ENCODE measurements at regions not wholly inside any gene's neighbourhood (a gene's known extent, or its start where the extent isn't known, plus 50 kb on each side); places are given as distances from the start of the nearest gene placed in this dataset.
"Not testable (repeated sequence)": the region's sequence is repeated elsewhere in the genome, so short reads cannot be mapped to it uniquely, and the experiment has no call there.

GRCh38 chr9:40928803-40929487 lies 199.5 kb downstream of the FOXD4L6 start:
- peaks cover 41 to 67% of the 10 kb centered on the region in 2 donors for H3K9me3 ChIP-seq (ENCODE audit: control insufficient read depth in 1 of 2, low read length in 2 of 2)
- H3K27ac ChIP-seq (ENCODE audit: low read length): no peak overlapping the region
- peak overlapping the region in 1 of 2 donors; percentile 14 for H3K4me3 ChIP-seq (ENCODE audit: low read depth in 1 of 2, low read length in 2 of 2)
- H3K36me3 ChIP-seq (ENCODE audit: control insufficient read depth in 1 of 2, insufficient read depth in 2 of 2, low read length in 2 of 2): no peaks in the 10 kb centered on the region
- H3K4me1 ChIP-seq (ENCODE audit: control insufficient read depth in 1 of 2, insufficient read depth in 2 of 2, low read length in 2 of 2): no peaks in the 10 kb centered on the region
- H3K27me3 ChIP-seq (ENCODE audit: low read depth, low read length): no peaks in the 10 kb centered on the region

GRCh38 chr9:40927851-40928802 lies 200.4 kb downstream of the FOXD4L6 start:
- Histone ChIP-seq H3K36me3 (ENCODE audit: control insufficient read depth in 1 of 2, insufficient read depth in 2 of 2, low read length in 2 of 2) (no peaks in the 10 kb centered on the region), H3K27me3 (ENCODE audit: low read depth, low read length) (no peaks in the 10 kb centered on the region), H3K9me3 (ENCODE audit: control insufficient read depth in 1 of 2, low read length in 2 of 2) (peaks cover 47 to 75% of the 10 kb centered on the region in 2 donors), H3K4me1 (ENCODE audit: control insufficient read depth in 1 of 2, insufficient read depth in 2 of 2, low read length in 2 of 2) (no peaks in the 10 kb centered on the region), H3K4me3 (ENCODE audit: low read depth in 1 of 2, low read length in 2 of 2) (peak overlapping the region in 1 of 2 donors; percentile 5), H3K27ac (ENCODE audit: low read length) (no peak overlapping the region)

GRCh38 chr9:40927260-40927631 lies 201.2 kb downstream of the FOXD4L6 start:
- H3K36me3 ChIP-seq (ENCODE audit: control insufficient read depth in 1 of 2, insufficient read depth in 2 of 2, low read length in 2 of 2): no peaks in the 10 kb centered on the region
- no peaks in the 10 kb centered on the region for H3K4me1 ChIP-seq (ENCODE audit: control insufficient read depth in 1 of 2, insufficient read depth in 2 of 2, low read length in 2 of 2)
- peak overlapping the region in 1 of 2 donors; percentile 5 for H3K4me3 ChIP-seq (ENCODE audit: low read depth in 1 of 2, low read length in 2 of 2)
- H3K9me3 ChIP-seq (ENCODE audit: control insufficient read depth in 1 of 2, low read length in 2 of 2): peaks cover 54 to 82% of the 10 kb centered on the region in 2 donors
- H3K27ac ChIP-seq (ENCODE audit: low read length): no peak overlapping the region
- H3K27me3 ChIP-seq (ENCODE audit: low read depth, low read length): no peaks in the 10 kb centered on the region

- Histone ChIP-seq H3K9me3 (ENCODE audit: control insufficient read depth in 1 of 2, low read length in 2 of 2) (peaks cover 54 to 85% of the 10 kb centered on the region in 2 donors), H3K36me3 (ENCODE audit: control insufficient read depth in 1 of 2, insufficient read depth in 2 of 2, low read length in 2 of 2) (no peaks in the 10 kb centered on the region), H3K4me3 (ENCODE audit: low read depth in 1 of 2, low read length in 2 of 2) (peak overlapping the region in 1 of 2 donors; percentile 5), H3K27me3 (ENCODE audit: low read depth, low read length) (no peaks in the 10 kb centered on the region), H3K27ac (ENCODE audit: low read length) (no peak overlapping the region), H3K4me1 (ENCODE audit: control insufficient read depth in 1 of 2, insufficient read depth in 2 of 2, low read length in 2 of 2) (no peaks in the 10 kb centered on the region)
Observed at GRCh38 chr9:40926404-40927259, 201.8 kb downstream of the FOXD4L6 start.

DNA sequence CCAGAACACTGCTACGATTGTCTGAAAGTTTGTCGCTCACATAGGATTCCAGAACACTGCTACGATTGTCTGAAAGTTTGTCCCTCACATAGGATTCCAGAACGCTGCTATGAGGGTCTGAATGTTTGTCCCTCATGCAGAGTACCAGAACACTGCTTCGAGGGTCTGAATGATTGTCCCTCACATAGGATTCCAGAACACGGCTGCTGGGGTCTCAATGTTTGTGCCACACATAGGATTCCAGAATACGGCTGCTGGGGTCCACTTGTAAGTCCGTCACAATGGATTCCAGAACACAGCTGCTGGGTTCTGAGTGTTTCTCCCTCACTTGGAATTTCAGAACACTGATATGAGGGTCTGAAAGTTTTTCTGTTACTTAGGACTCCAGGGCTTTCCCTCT lies 203.3 kb downstream of the FOXD4L6 start:
- peaks cover 49 to 80% of the 10 kb centered on the region in 2 donors for H3K9me3 ChIP-seq (ENCODE audit: control insufficient read depth in 1 of 2, low read length in 2 of 2)
- no peak overlapping the region for H3K27ac ChIP-seq (ENCODE audit: low read length)

GRCh38 chr9:40916399-40916783 lies 212.1 kb downstream of the FOXD4L6 start:
- not testable (repeated sequence) for H3K4me1 ChIP-seq (ENCODE audit: control insufficient read depth in 1 of 2, insufficient read depth in 2 of 2, low read length in 2 of 2); H3K36me3 ChIP-seq (ENCODE audit: control insufficient read depth in 1 of 2, insufficient read depth in 2 of 2, low read length in 2 of 2); H3K27ac ChIP-seq (ENCODE audit: low read length); H3K27me3 ChIP-seq (ENCODE audit: low read depth, low read length)
- Histone ChIP-seq H3K4me3 (ENCODE audit: low read depth in 1 of 2, low read length in 2 of 2) (peak overlapping the region in 1 of 2 donors; percentile 23), H3K9me3 (ENCODE audit: control insufficient read depth in 1 of 2, low read length in 2 of 2) (peaks cover 31 to 66% of the 10 kb centered on the region in 2 donors)

More for the DNA sequence above, 203.3 kb downstream of the FOXD4L6 start:
- Histone ChIP-seq H3K4me1 (ENCODE audit: control insufficient read depth in 1 of 2, insufficient read depth in 2 of 2, low read length in 2 of 2) (no peaks in the 10 kb centered on the region), H3K4me3 (ENCODE audit: low read depth in 1 of 2, low read length in 2 of 2) (no peak overlapping the region), H3K27me3 (ENCODE audit: low read depth, low read length) (no peaks in the 10 kb centered on the region), H3K36me3 (ENCODE audit: control insufficient read depth in 1 of 2, insufficient read depth in 2 of 2, low read length in 2 of 2) (no peaks in the 10 kb centered on the region)

DNA sequence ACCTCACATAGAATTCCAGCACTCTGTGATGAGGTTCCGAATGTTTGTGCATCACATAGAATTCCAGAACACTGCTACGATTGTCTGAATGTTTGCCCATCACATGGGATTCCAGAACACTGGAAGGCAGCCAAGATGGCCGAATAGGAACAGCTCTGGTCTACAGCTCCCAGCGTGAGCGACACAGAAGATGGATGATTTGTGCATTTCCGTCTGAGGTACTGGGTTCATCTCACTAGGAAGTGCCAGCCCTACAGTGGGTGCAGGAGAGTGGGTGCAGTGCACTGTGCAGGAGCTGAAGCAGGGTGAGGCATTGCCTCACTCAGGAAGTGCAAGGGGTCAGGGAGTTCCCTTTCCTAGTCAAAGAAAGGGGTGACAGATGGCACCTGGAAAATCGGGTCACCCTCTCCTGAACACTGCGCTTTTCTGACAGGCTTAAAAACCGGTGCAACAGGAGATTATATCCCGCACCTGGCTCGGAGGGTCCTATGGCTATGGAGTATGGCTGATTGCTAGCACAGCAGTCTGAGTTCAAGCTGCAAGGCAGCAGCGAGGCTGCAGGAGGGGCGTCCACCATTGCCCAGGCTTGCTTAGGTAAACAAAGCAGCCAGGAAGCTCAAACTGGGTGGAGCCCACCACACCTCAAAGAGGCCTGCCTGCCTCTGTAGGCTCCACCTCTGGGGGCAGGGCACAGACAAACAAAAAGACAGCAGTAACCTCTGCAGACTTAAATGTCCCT lies 212.7 kb downstream of the FOXD4L6 start:
- not testable (repeated sequence) for H3K27me3 ChIP-seq (ENCODE audit: low read depth, low read length); H3K36me3 ChIP-seq (ENCODE audit: control insufficient read depth in 1 of 2, insufficient read depth in 2 of 2, low read length in 2 of 2); H3K4me1 ChIP-seq (ENCODE audit: control insufficient read depth in 1 of 2, insufficient read depth in 2 of 2, low read length in 2 of 2); H3K27ac ChIP-seq (ENCODE audit: low read length)
- Histone ChIP-seq H3K4me3 (ENCODE audit: low read depth in 1 of 2, low read length in 2 of 2) (peak overlapping the region in 1 of 2 donors; percentile 23), H3K9me3 (ENCODE audit: control insufficient read depth in 1 of 2, low read length in 2 of 2) (peaks cover 32 to 72% of the 10 kb centered on the region in 2 donors)

- H3K27me3 ChIP-seq (ENCODE audit: low read depth, low read length): no peaks in the 10 kb centered on the region
- H3K36me3 ChIP-seq (ENCODE audit: control insufficient read depth in 1 of 2, insufficient read depth in 2 of 2, low read length in 2 of 2): no peaks in the 10 kb centered on the region
- peaks cover 40 to 76% of the 10 kb centered on the region in 2 donors for H3K9me3 ChIP-seq (ENCODE audit: control insufficient read depth in 1 of 2, low read length in 2 of 2)
- no peak overlapping the region for H3K27ac ChIP-seq (ENCODE audit: low read length)
- peak overlapping the region; percentile 0 to 23 for H3K4me3 ChIP-seq (ENCODE audit: low read depth in 1 of 2, low read length in 2 of 2)
- H3K4me1 ChIP-seq (ENCODE audit: control insufficient read depth in 1 of 2, insufficient read depth in 2 of 2, low read length in 2 of 2): no peaks in the 10 kb centered on the region
Observed at GRCh38 chr9:40914772-40915659, 213.5 kb downstream of the FOXD4L6 start.

GRCh38 chr9:40913928-40914673 lies 214.4 kb downstream of the FOXD4L6 start:
- Histone ChIP-seq H3K36me3 (ENCODE audit: control insufficient read depth in 1 of 2, insufficient read depth in 2 of 2, low read length in 2 of 2) (no peaks in the 10 kb centered on the region), H3K27me3 (ENCODE audit: low read depth, low read length) (no peaks in the 10 kb centered on the region), H3K9me3 (ENCODE audit: control insufficient read depth in 1 of 2, low read length in 2 of 2) (peaks cover 49 to 81% of the 10 kb centered on the region in 2 donors), H3K4me3 (ENCODE audit: low read depth in 1 of 2, low read length in 2 of 2) (peak overlapping the region; percentile 0 to 23), H3K27ac (ENCODE audit: low read length) (no peak overlapping the region), H3K4me1 (ENCODE audit: control insufficient read depth in 1 of 2, insufficient read depth in 2 of 2, low read length in 2 of 2) (no peaks in the 10 kb centered on the region)
